Uterus (tissue), 2 donors: ENCODE measurements at regions not wholly inside any gene's neighbourhood (a gene's known extent, or its start where the extent isn't known, plus 50 kb on each side); places are given as distances from the start of the nearest gene placed in this dataset.

ENCODE experiments used
- CTCF ChIP-seq, 4 experiments: fragments of 200-600 bp in 2 of 4; fragments of 450-650 bp in 2 of 4; sonication (generic) in 2 of 4; IDR thresholded peaks; one replicate each; pipeline ENCODE4 v1.5.1; 2016 to 2019; ENCODE audit warnings: antibody characterized with exemption in 4 of 4, mild to moderate bottlenecking in 2 of 4, moderate library complexity in 1 of 4
- POLR2A ChIP-seq, 2 donors: fragments of 450-650 bp; IDR thresholded peaks; one replicate each; pipeline ENCODE4 v1.6.1; 2016; ENCODE audit warnings: antibody characterized with exemption in 2 of 2, mild to moderate bottlenecking in 1 of 2, moderate library complexity in 1 of 2

DNA sequence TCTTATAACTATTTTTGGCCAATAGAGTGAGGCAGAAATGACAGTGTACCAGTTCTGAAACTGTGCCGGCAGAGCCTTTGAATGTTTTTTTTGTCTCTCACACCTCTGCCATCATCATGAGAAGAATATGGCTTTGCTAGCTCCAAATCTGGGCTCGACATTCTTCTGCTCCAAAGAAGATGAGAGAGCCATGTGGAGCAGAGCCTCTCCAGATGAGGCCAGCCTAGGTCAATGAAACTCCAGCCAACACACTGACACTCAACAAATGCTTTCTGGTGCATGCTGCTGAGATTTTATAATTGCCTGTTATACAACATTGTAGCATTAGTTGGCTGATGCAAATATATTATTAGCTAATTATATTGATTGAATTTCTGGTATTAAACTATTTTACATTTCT, 154.7 kb downstream of the SLC38A4 start:
- TF ChIP-seq CTCF (IDR thresholded peaks at IDR 0.05): no peak
- TF ChIP-seq POLR2A (IDR thresholded peaks at IDR 0.05): no peak
